Loucy (cell line): ENCODE measurements at regions not wholly inside any gene's neighbourhood (a gene's known extent, or its start where the extent isn't known, plus 50 kb on each side); places are given as distances from the start of the nearest gene placed in this dataset.

Source experiments
- H2AFZ ChIP-seq: fragments of 200-600 bp; sonication (generic); 2 replicates; pipeline ENCODE4 v1.6.0; 2016; ENCODE audit warnings: antibody characterized with exemption, mild to moderate bottlenecking, low read length, moderate library complexity
- H3F3A ChIP-seq: fragments of 200-600 bp; 2 replicates; pipeline ENCODE4 v1.6.0; 2016; ENCODE audit warnings: antibody characterized with exemption, low read depth, mild to moderate bottlenecking
- H3K27me3 ChIP-seq: fragments of 200-600 bp; sonication (generic); 2 replicates; pipeline ENCODE4 v1.6.1; 2014; ENCODE audit warnings: low read length, mild to moderate bottlenecking; ENCODE audit not compliant: insufficient read depth, poor library complexity, severe bottlenecking
- H3K36me3 ChIP-seq: fragments of 200-600 bp; sonication (generic); 2 replicates; pipeline ENCODE4 v1.6.1; 2016; ENCODE audit warnings: low read length; ENCODE audit not compliant: insufficient read depth
- H3K4me1 ChIP-seq: fragments of 200-600 bp; sonication (generic); 2 replicates; pipeline ENCODE4 v1.5.1; 2014; ENCODE audit warnings: low read length, mild to moderate bottlenecking; ENCODE audit not compliant: insufficient read depth, poor library complexity, severe bottlenecking
- H3K4me2 ChIP-seq: fragments of 200-600 bp; sonication (generic); 2 replicates; pipeline ENCODE4 v1.6.0; 2014; ENCODE audit warnings: antibody characterized with exemption, low read length, low read depth, mild to moderate bottlenecking; ENCODE audit not compliant: poor library complexity, severe bottlenecking
- H3K4me3 ChIP-seq: fragments of 200-600 bp; sonication (generic); 2 replicates; pipeline ENCODE4 v1.5.1; 2014; ENCODE audit warnings: low read length, mild to moderate bottlenecking, mixed read lengths; ENCODE audit not compliant: poor library complexity, severe bottlenecking
- H3K79me2 ChIP-seq: fragments of 200-600 bp; sonication (generic); 2 replicates; pipeline ENCODE4 v1.6.1; 2014; ENCODE audit warnings: low read length; ENCODE audit not compliant: insufficient read depth
- H3K9ac ChIP-seq: fragments of 200-600 bp; sonication (generic); 2 replicates; pipeline ENCODE4 v1.6.0; 2014; ENCODE audit warnings: mild to moderate bottlenecking, low read depth, low read length, moderate library complexity; ENCODE audit not compliant: poor library complexity, severe bottlenecking
- H3K9me2 ChIP-seq: fragments of 200-600 bp; sonication (generic); replicated peaks from 2 replicates; pipeline ENCODE4 v1.6.1; 2016; ENCODE audit warnings: low read depth, low read length, mixed read lengths
- H3K9me3 ChIP-seq: fragments of 200-600 bp; sonication (generic); 2 replicates; pipeline ENCODE4 v1.6.1; 2014; ENCODE audit warnings: mild to moderate bottlenecking, antibody characterized with exemption, low read length, low read depth; ENCODE audit not compliant: insufficient read depth
- H4K20me1 ChIP-seq: fragments of 200-600 bp; sonication (generic); 2 replicates; pipeline ENCODE4 v1.6.0; 2014; ENCODE audit warnings: antibody characterized with exemption, low read length, mild to moderate bottlenecking; ENCODE audit not compliant: insufficient read depth, poor library complexity, severe bottlenecking
- EZH2phosphoT487 ChIP-seq: fragments of 200-600 bp; IDR thresholded peaks from 2 replicates; pipeline ENCODE4 v1.6.1; 2018; ENCODE audit warnings: antibody characterized with exemption, mild to moderate bottlenecking, moderate library complexity, borderline replicate concordance
- TF ChIP-seq, protein P1 (sequence below): fragments of 200-600 bp; sonication (generic); conservative IDR thresholded peaks from 2 replicates; pipeline ENCODE4 v1.5.1; 2014; ENCODE audit warnings: mild to moderate bottlenecking, antibody characterized with exemption, low read length

DNA sequence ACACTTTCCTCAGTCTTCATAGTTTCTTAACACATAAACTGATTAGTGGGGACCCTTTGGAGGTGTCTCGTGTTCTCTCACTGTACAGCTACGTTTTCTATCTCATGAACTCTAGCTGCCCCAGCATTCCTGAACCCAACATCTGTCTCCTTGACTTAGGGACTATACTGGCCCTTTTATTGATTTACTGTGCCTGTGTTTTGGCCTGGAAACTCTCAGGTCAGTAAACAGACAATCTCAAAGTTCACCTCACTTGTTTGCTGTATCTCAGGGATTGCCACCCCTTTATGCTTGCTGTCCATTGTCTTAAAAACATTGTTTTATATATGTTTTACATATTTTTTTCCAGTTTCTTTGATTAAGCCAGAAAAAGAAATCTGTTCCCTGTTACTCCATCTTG lies 222.8 kb downstream of the FAM170A start:
- Histone ChIP-seq H2AFZ (no peak overlapping the region), H3K79me2 (no peaks in the 10 kb centered on the region), H3K36me3 (no peaks in the 10 kb centered on the region), H3K9me2 (no peaks in the 10 kb centered on the region), H4K20me1 (no peaks in the 10 kb centered on the region), H3F3A (no peaks in the 10 kb centered on the region), H3K27me3 (no peaks in the 10 kb centered on the region), H3K4me2 (no peak overlapping the region), H3K9ac (no peak overlapping the region), H3K9me3 (no peaks in the 10 kb centered on the region), H3K4me1 (no peaks in the 10 kb centered on the region), H3K4me3 (no peak overlapping the region)
- TF ChIP-seq, protein P1, sequence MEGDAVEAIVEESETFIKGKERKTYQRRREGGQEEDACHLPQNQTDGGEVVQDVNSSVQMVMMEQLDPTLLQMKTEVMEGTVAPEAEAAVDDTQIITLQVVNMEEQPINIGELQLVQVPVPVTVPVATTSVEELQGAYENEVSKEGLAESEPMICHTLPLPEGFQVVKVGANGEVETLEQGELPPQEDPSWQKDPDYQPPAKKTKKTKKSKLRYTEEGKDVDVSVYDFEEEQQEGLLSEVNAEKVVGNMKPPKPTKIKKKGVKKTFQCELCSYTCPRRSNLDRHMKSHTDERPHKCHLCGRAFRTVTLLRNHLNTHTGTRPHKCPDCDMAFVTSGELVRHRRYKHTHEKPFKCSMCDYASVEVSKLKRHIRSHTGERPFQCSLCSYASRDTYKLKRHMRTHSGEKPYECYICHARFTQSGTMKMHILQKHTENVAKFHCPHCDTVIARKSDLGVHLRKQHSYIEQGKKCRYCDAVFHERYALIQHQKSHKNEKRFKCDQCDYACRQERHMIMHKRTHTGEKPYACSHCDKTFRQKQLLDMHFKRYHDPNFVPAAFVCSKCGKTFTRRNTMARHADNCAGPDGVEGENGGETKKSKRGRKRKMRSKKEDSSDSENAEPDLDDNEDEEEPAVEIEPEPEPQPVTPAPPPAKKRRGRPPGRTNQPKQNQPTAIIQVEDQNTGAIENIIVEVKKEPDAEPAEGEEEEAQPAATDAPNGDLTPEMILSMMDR, result no peak
- TF ChIP-seq EZH2phosphoT487, result no peak

GRCh38 chr5:119860463-119860862 lies 231.1 kb downstream of the FAM170A start:
- Histone ChIP-seq H3F3A (no peaks in the 10 kb centered on the region), H2AFZ (no peak overlapping the region), H3K9ac (no peak overlapping the region), H3K79me2 (no peaks in the 10 kb centered on the region), H3K4me1 (no peaks in the 10 kb centered on the region), H3K27me3 (no peaks in the 10 kb centered on the region), H3K4me2 (no peak overlapping the region), H3K9me3 (no peaks in the 10 kb centered on the region), H3K36me3 (no peaks in the 10 kb centered on the region), H3K9me2 (no peaks in the 10 kb centered on the region), H3K4me3 (no peak overlapping the region), H4K20me1 (no peaks in the 10 kb centered on the region)
- TF ChIP-seq EZH2phosphoT487, result no peak
- TF ChIP-seq, protein P1, result no peak

GRCh38 chr5:119862619-119863018 lies 233.3 kb downstream of the FAM170A start:
- no peaks in the 10 kb centered on the region for H3K79me2 ChIP-seq
- no peak overlapping the region for H3K4me3 ChIP-seq
- H3K4me2 ChIP-seq, result no peak overlapping the region
- no peaks in the 10 kb centered on the region for H3K9me3 ChIP-seq
- no peak overlapping the region for H2AFZ ChIP-seq
- no peaks in the 10 kb centered on the region for H3K36me3 ChIP-seq
- H4K20me1 ChIP-seq, result no peaks in the 10 kb centered on the region
- H3K4me1 ChIP-seq, result no peaks in the 10 kb centered on the region
- no peaks in the 10 kb centered on the region for H3K9me2 ChIP-seq
- TF ChIP-seq, protein P1, result no peak
- no peak for TF ChIP-seq EZH2phosphoT487
- H3K9ac ChIP-seq, result no peak overlapping the region
- no peaks in the 10 kb centered on the region for H3K27me3 ChIP-seq
- H3F3A ChIP-seq, result no peaks in the 10 kb centered on the region
